RWPE2 (cell line): ENCODE measurements at regions not wholly inside any gene's neighbourhood (a gene's known extent, or its start where the extent isn't known, plus 50 kb on each side); places are given as distances from the start of the nearest gene placed in this dataset.

Experiments
- ATAC-seq: fragments of 200-7000 bp; cut with Tn5 transposase; 3 replicates; pipeline ENCODE4 v1.9.1; 2021; ENCODE audit warnings: low read depth
- DNase-seq: peaks from one replicate; pipeline ENCODE4 v3.0.0-alpha.2; 2020; ENCODE audit warnings: low spot score
- H3K27ac ChIP-seq: fragments of 450-650 bp; 2 replicates; pipeline ENCODE4 v1.5.1; 2017; ENCODE audit warnings: mild to moderate bottlenecking; ENCODE audit not compliant: poor library complexity, severe bottlenecking
- H3K27me3 ChIP-seq: fragments of 250-450 bp; sonication (Bioruptor Pico); 2 replicates; pipeline ENCODE4 v1.5.1; 2021; ENCODE audit warnings: mild to moderate bottlenecking, moderate library complexity; ENCODE audit not compliant: insufficient read depth, poor library complexity, severe bottlenecking
- H3K36me3 ChIP-seq: fragments of 250-450 bp; sonication (Bioruptor Pico); 2 replicates; pipeline ENCODE4 v1.5.1; 2020; ENCODE audit warnings: low read depth, mild to moderate bottlenecking, moderate library complexity
- H3K4me1 ChIP-seq: fragments of 250-450 bp; sonication (Bioruptor Pico); 2 replicates; pipeline ENCODE4 v1.5.1; 2021; ENCODE audit warnings: mild to moderate bottlenecking, moderate library complexity; ENCODE audit not compliant: insufficient read depth, poor library complexity, severe bottlenecking
- H3K4me3 ChIP-seq: fragments of 250-450 bp; sonication (Bioruptor Pico); 2 replicates; pipeline ENCODE4 v1.5.1; 2021; ENCODE audit warnings: mild to moderate bottlenecking, moderate library complexity; ENCODE audit not compliant: severe bottlenecking
- H3K9me3 ChIP-seq: fragments of 250-450 bp; sonication (Bioruptor Pico); 2 replicates; pipeline ENCODE4 v1.5.1; 2021; ENCODE audit warnings: mild to moderate bottlenecking, moderate library complexity; ENCODE audit not compliant: severe bottlenecking
- TF ChIP-seq, protein P1 (sequence below): fragments of 450-650 bp; IDR thresholded peaks from one replicate; pipeline ENCODE4 v1.5.1; 2017; ENCODE audit warnings: mild to moderate bottlenecking, moderate library complexity; ENCODE audit not compliant: poor library complexity, severe bottlenecking

DNA sequence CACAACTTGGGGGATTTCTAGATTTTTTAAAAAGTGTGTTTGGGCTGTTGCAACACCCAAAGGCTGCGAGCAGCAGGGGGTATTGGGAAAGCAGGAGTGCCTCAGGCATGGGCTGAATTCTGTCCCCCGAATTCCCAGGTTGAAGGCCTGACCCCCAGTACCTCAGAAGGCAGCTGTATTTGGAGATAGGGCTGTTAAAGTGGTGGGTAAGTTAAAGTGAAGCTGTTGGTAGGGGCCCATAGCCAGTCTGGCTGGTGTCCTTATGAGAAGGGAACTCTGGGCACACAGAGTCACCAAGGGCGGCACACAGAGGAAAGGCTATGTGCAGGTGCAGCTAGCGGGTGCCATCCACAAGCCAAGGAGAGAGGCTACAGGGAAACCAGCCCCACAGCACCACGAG lies 717.4 kb downstream of the GALR1 start:
- H3K27ac ChIP-seq, result no peak overlapping the region
- DNase-seq (no peak), ATAC-seq (no peak)
- TF ChIP-seq, protein P1, sequence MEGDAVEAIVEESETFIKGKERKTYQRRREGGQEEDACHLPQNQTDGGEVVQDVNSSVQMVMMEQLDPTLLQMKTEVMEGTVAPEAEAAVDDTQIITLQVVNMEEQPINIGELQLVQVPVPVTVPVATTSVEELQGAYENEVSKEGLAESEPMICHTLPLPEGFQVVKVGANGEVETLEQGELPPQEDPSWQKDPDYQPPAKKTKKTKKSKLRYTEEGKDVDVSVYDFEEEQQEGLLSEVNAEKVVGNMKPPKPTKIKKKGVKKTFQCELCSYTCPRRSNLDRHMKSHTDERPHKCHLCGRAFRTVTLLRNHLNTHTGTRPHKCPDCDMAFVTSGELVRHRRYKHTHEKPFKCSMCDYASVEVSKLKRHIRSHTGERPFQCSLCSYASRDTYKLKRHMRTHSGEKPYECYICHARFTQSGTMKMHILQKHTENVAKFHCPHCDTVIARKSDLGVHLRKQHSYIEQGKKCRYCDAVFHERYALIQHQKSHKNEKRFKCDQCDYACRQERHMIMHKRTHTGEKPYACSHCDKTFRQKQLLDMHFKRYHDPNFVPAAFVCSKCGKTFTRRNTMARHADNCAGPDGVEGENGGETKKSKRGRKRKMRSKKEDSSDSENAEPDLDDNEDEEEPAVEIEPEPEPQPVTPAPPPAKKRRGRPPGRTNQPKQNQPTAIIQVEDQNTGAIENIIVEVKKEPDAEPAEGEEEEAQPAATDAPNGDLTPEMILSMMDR, result no peak
- no peaks in the 10 kb centered on the region for H3K36me3 ChIP-seq
- H3K27me3 ChIP-seq, result no peaks in the 10 kb centered on the region
- H3K4me1 ChIP-seq, result no peaks in the 10 kb centered on the region
- H3K4me3 ChIP-seq, result no peak overlapping the region
- H3K9me3 ChIP-seq, result no peaks in the 10 kb centered on the region

DNA sequence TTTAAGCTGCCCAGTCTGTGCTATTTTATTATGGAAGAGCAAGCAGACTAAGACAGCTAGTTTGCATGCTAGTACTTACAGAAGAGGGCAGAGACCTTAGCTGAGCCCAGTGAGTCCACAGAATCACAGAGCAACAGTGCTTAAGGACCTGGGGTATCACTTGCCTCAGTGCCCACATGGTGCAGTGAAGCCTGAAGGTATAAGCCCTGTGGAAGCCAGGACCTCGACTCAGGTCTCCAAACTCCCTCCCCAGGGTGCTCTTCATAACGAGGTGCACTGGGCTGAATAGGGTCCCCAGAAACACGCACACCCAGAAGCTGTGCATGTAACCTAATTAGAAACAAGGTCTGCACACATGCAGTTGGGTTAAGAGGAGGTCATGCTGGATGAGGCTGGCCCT lies 718.1 kb downstream of the GALR1 start:
- ATAC-seq, result no peak
- Histone ChIP-seq H3K4me3 (no peak overlapping the region), H3K9me3 (no peaks in the 10 kb centered on the region), H3K27me3 (no peaks in the 10 kb centered on the region), H3K4me1 (no peaks in the 10 kb centered on the region), H3K36me3 (no peaks in the 10 kb centered on the region), H3K27ac (no peak overlapping the region)
- no peak for DNase-seq
- TF ChIP-seq, protein P1, result no peak

DNA sequence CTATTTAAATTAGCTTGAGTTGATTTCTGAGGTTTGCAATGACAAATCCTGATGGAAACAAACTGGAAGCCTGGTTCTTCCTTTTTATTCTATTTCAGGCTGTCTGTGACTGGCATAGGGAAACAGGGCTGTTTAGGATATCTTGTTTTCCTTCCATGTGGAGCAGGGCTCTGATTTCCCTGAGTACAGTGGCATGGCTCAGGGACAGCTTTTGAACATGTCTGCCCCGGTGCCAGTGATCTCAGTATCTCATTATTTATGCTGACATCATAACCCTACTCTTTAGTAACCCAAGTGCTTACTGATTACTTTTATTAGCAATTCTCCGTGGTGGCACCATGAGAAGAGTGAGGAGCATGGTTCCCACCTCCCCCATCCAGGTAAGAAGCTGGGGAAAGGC lies 720.3 kb downstream of the GALR1 start:
- no peak for DNase-seq
- no peak overlapping the region for H3K4me3 ChIP-seq
- no peaks in the 10 kb centered on the region for H3K9me3 ChIP-seq
- no peaks in the 10 kb centered on the region for H3K36me3 ChIP-seq
- no peak for ATAC-seq
- no peaks in the 10 kb centered on the region for H3K27me3 ChIP-seq
- H3K27ac ChIP-seq, result no peak overlapping the region
- TF ChIP-seq, protein P1, result no peak
- H3K4me1 ChIP-seq, result no peaks in the 10 kb centered on the region

DNA sequence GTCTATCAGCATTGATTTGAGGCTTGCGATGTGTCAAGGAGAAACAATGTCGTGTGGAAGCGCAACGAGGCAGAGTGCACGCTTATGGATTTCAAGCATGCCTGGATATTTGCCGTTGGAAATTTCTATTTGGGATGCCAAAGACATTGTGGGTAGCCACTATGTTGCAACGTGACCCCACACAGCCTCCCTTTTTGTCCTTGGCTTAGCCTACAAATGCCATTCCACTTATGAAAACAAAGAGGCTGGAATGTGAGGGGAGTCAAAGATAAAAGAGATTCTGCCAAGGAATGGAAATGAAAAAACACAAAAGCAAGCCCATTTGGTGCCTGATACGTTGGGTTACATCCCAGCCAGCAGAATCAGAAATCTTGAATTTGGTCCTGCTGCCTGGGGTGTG lies 721.2 kb downstream of the GALR1 start:
- TF ChIP-seq, protein P1, result no peak
- Histone ChIP-seq H3K27ac (no peak overlapping the region), H3K27me3 (no peaks in the 10 kb centered on the region), H3K4me1 (no peaks in the 10 kb centered on the region), H3K36me3 (no peaks in the 10 kb centered on the region), H3K4me3 (no peak overlapping the region), H3K9me3 (no peaks in the 10 kb centered on the region)
- ATAC-seq (no peak), DNase-seq (no peak)

DNA sequence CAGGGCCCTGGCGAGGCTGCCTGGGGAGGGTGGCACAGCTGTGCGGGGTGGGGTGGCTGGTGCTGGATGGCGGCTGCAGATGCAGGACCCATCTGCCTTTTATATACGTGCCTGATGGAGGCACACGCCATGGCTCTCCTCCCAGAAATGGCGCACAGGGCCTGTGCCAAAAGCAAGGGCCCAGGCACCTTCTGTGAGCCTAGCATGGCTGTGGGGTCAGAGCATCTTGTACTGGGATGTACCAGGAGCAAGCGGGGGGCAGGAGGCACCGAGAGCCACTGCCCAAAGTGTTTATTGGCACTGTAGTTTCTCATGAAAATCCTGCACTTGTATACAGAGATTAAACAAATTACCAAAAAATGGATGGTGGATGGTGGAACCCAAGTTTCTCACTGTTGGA lies 724.1 kb downstream of the GALR1 start:
- ATAC-seq (no peak), DNase-seq (no peak)
- Histone ChIP-seq H3K9me3 (no peaks in the 10 kb centered on the region), H3K36me3 (no peaks in the 10 kb centered on the region), H3K27ac (no peak overlapping the region), H3K4me1 (no peaks in the 10 kb centered on the region), H3K27me3 (no peaks in the 10 kb centered on the region), H3K4me3 (no peak overlapping the region)
- TF ChIP-seq, protein P1, result no peak
